Transverse colon (tissue), 4 donors: ENCODE measurements at regions not wholly inside any gene's neighbourhood (a gene's known extent, or its start where the extent isn't known, plus 50 kb on each side); places are given as distances from the start of the nearest gene placed in this dataset.

Experiments used
- EP300 ChIP-seq: sonication (generic); formaldehyde crosslinking; IDR thresholded peaks from one replicate; pipeline ENCODE4 v1.6.1; 2017; ENCODE audit warnings: antibody characterized with exemption, low read depth
- POLR2AphosphoS5 ChIP-seq, 3 donors: sonication (generic); formaldehyde crosslinking; IDR thresholded peaks; one replicate each; pipeline ENCODE4 v1.6.1; 2016; ENCODE audit warnings: antibody characterized with exemption in 3 of 3
- TF ChIP-seq, protein P1 (sequence below), 5 experiments: fragments of 200-600 bp in 3 of 5; fragments of 450-650 bp in 2 of 5; sonication (generic) in 3 of 5; IDR thresholded peaks; 1 replicate in 2 of 5; 2 replicates in 3 of 5; pipeline ENCODE4 v1.5.1; 2016 to 2017; ENCODE audit warnings: antibody characterized with exemption in 5 of 5, inconsistent platforms in 3 of 5, mild to moderate bottlenecking in 2 of 5, moderate library complexity in 1 of 5

DNA sequence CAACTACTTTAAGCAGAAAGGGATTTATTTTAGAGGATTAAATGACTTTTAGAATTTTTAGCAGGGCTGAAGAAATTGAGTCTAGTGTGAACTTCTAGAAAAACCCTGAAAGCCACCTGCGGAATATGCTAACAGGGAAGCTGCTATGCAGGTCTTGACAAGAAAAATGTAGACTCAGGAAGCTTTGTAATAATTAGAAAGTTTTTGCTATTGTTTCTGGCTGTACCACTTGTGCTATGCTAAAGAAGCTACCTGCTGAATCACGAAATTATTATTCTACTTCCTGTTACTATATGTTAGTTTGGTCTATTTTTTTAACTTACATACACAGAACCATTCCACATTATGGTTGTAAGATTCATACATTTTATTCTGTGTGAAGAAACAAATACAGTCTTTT lies 74.0 kb upstream of the CHSY3 start:
- TF ChIP-seq, protein P1, sequence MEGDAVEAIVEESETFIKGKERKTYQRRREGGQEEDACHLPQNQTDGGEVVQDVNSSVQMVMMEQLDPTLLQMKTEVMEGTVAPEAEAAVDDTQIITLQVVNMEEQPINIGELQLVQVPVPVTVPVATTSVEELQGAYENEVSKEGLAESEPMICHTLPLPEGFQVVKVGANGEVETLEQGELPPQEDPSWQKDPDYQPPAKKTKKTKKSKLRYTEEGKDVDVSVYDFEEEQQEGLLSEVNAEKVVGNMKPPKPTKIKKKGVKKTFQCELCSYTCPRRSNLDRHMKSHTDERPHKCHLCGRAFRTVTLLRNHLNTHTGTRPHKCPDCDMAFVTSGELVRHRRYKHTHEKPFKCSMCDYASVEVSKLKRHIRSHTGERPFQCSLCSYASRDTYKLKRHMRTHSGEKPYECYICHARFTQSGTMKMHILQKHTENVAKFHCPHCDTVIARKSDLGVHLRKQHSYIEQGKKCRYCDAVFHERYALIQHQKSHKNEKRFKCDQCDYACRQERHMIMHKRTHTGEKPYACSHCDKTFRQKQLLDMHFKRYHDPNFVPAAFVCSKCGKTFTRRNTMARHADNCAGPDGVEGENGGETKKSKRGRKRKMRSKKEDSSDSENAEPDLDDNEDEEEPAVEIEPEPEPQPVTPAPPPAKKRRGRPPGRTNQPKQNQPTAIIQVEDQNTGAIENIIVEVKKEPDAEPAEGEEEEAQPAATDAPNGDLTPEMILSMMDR (IDR thresholded peaks at IDR 0.05): no peak
- TF ChIP-seq EP300 (no peak), POLR2AphosphoS5 (IDR thresholded peaks at IDR 0.05) (no peak)
